Keratinocyte (primary cell): ENCODE measurements at regions not wholly inside any gene's neighbourhood (a gene's known extent, or its start where the extent isn't known, plus 50 kb on each side); places are given as distances from the start of the nearest gene placed in this dataset.

Experiments used
- EZH2 ChIP-seq: IDR thresholded peaks from one replicate; pipeline ENCODE4 v1.6.1; 2012; ENCODE audit warnings: inconsistent platforms, mild to moderate bottlenecking, low read length, moderate library complexity
- TF ChIP-seq, protein P1 (sequence below), 3 experiments: IDR thresholded peaks in 1 of 3; conservative IDR thresholded peaks in 1 of 3; optimal IDR thresholded peaks in 1 of 3; 2 replicates in 2 of 3; 3 replicates in 1 of 3; pipeline versions ENCODE3 to v1.5.1; 2011; ENCODE audit warnings: low read length in 3 of 3, mild to moderate bottlenecking in 3 of 3, moderate library complexity in 2 of 3, control low read depth in 1 of 3, inconsistent platforms in 1 of 3; ENCODE audit not compliant: insufficient read depth in 2 of 3; ENCODE audit errors: extremely low read depth in 1 of 3

DNA sequence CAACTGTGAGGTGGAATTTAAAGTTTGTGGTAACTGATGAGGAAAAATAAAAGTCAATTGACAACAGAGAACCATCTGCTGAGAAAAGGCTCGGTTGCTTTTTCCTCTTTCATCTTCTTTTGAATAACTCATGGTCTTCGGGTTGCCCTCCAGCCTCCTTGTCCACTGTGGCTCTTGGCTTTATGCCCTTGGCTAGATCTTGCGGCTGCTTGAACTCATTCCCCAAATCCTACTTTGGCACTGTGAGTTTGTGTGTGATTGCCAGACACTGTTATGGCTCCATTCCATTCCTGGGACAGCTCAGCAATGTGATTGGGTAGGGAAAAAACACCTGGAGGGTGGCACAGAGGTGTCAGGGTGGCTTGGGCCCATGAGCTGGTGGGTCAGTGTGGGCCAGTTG is 387.4 kb downstream of the DLEU7 start:
- TF ChIP-seq, protein P1, sequence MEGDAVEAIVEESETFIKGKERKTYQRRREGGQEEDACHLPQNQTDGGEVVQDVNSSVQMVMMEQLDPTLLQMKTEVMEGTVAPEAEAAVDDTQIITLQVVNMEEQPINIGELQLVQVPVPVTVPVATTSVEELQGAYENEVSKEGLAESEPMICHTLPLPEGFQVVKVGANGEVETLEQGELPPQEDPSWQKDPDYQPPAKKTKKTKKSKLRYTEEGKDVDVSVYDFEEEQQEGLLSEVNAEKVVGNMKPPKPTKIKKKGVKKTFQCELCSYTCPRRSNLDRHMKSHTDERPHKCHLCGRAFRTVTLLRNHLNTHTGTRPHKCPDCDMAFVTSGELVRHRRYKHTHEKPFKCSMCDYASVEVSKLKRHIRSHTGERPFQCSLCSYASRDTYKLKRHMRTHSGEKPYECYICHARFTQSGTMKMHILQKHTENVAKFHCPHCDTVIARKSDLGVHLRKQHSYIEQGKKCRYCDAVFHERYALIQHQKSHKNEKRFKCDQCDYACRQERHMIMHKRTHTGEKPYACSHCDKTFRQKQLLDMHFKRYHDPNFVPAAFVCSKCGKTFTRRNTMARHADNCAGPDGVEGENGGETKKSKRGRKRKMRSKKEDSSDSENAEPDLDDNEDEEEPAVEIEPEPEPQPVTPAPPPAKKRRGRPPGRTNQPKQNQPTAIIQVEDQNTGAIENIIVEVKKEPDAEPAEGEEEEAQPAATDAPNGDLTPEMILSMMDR (optimal IDR thresholded peaks at IDR 0.05 in 1 of 3, IDR thresholded peaks at IDR 0.05 in 1 of 3, conservative IDR thresholded peaks at IDR 0.05 in 1 of 3; ENCODE audit: extremely low read depth in 1 of 3, insufficient read depth in 2 of 3, low read length in 3 of 3): no peak
- no peak for TF ChIP-seq EZH2
